ENCODE measurements at regions not wholly inside any gene's neighbourhood (a gene's known extent, or its start where the extent isn't known, plus 50 kb on each side); places are given as distances from the start of the nearest gene placed in this dataset.

- TF ChIP-seq CTCF (IDR thresholded peaks at IDR 0.05) (no peak), EZH2 (IDR thresholded peaks at IDR 0.05; ENCODE audit: borderline replicate concordance, insufficient read depth, low read depth, low read length, poor library complexity, severe bottlenecking) (no peak)
These were observed 499.5 kb upstream of the SPRY2 start for GRCh38 chr13:80840316-80840976.
